ENCODE measurements at regions not wholly inside any gene's neighbourhood (a gene's known extent, or its start where the extent isn't known, plus 50 kb on each side); places are given as distances from the start of the nearest gene placed in this dataset.

- no peak for DNase-seq (ENCODE audit: low read depth)
Observed at GRCh38 chr5:167561796-167562195, 729.6 kb upstream of the WWC1 start.

DNA sequence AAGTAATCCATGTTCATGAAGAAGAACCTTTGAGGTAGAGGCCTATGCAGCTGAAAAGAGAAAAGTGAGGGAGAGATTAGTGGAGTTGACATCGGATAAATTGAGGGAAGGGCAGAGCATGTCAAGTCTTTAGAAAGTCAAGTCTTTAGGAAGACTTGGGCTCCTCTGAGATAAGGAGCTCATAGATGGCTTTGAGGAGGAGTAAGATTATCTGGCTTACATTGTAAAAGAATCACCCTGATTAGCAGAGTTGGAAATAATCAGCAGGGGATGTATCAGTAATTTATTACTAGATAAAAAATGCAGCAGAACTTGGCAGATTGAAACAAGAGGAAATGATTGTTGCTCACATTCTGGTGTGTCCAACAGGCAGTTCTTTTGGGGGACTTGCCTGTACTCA lies 727.2 kb upstream of the WWC1 start:
- no peak for DNase-seq (ENCODE audit: low read depth)

GRCh38 chr5:167565189-167565954 lies 726.1 kb upstream of the WWC1 start:
- no peak for DNase-seq (ENCODE audit: low read depth)

- no peak for DNase-seq (ENCODE audit: low read depth)
Observed at GRCh38 chr5:167570431-167570830, 721.0 kb upstream of the WWC1 start.

- no peak for DNase-seq (ENCODE audit: low read depth)
Observed at GRCh38 chr5:167571824-167572223, 719.6 kb upstream of the WWC1 start.

DNA sequence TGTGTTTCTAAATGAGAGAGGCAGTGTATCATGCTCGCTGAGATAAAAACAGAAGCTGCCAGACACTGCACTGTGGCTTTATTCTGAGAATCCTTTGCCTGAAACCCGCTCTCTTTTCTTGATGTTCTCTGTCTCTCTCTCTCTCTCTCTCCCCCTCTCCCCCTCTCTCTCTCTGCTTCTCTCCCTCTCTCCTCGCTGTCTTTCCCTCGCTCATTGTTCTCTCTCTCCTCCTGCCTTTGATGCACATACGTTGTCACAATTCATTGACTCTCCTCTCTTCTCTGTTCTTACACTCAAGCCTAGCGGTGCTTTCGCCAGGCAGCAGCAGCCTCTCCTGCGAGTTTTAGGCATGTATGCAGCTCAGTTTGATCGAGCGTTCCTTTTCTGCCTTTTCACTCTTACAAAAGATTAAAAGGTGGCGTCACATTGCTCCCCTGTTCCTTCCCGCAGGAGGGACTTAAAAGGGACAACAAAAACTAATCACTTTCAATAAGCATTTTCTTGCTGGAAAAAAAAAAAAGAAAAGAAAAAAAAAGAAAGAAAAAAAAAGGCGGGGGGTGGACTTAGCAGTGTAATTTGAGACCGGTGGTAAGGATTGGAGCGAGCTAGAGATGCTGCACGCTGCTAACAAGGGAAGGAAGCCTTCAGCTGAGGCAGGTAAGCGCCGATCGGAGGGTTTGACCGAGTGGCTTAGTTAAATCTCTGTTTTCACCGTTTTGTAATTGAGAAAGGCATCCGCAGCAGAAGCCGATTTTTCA lies 717.9 kb upstream of the WWC1 start:
- no peak for DNase-seq (ENCODE audit: low read depth)

- DNase-seq (ENCODE audit: low read depth) = no peak
Observed at GRCh38 chr5:167574464-167574863, 717.0 kb upstream of the WWC1 start.

- no peak for DNase-seq (ENCODE audit: low read depth)
Observed at GRCh38 chr5:167575330-167575729, 716.1 kb upstream of the WWC1 start.

GRCh38 chr5:167576126-167576525 lies 715.3 kb upstream of the WWC1 start:
- no peak for DNase-seq (ENCODE audit: low read depth)

GRCh38 chr5:167576897-167577296 lies 714.5 kb upstream of the WWC1 start:
- no peak for DNase-seq (ENCODE audit: low read depth)

DNA sequence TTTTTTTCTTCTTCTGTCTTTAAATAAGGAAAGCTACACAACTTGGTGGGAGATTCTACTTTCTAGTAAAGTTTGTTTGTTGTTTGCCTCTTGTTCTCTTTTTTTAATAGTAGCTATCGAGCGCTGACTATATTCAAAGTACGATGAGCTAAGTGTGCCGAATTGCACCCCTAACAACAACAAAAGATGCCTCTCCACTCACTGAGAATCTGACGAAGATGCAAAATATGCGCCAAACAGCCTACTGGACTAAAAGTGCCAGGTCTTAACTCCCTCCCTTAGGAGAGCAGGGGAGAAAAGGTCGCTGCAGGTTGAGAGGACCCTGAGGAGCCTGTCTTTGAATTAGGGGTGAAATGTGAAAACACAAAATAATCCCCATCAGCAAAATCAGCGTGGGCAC lies 713.8 kb upstream of the WWC1 start:
- DNase-seq (ENCODE audit: low read depth) = no peak

DNA sequence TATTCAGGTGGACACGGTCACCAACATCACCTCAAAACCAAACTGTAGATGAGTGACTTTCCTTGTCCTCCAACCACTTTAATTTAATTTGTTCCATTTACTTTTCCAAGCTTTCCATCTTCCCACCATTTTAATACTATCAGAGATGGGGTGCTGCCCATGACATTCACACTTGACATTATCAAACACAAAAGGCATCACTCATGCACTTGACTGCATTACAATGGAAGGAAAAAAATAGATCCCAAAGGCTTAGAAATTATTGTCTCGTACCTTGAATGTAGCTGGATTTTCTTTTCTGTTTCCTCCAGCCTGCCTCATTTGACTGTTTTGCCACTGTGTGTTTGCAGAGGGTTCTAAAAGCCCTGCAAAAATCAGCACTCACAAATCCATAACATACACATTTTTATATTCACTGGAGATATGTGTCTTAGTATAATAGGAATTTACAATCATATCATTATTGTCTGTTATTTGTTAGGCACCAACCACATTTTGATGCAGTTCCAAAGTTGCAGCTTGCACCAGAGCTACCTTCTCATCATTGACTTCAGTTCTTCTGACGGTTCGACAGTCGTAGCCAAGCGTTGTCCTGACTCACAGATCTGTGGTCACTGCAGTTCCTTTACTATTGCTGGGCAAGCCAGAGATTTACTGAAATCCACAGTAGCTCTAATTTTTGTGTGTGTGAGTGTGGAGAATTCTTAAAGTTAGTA lies 712.3 kb upstream of the WWC1 start:
- DNase-seq (ENCODE audit: low read depth) = no peak

GRCh38 chr5:167579693-167580055 lies 711.8 kb upstream of the WWC1 start:
- DNase-seq (ENCODE audit: low read depth) = no peak

DNA sequence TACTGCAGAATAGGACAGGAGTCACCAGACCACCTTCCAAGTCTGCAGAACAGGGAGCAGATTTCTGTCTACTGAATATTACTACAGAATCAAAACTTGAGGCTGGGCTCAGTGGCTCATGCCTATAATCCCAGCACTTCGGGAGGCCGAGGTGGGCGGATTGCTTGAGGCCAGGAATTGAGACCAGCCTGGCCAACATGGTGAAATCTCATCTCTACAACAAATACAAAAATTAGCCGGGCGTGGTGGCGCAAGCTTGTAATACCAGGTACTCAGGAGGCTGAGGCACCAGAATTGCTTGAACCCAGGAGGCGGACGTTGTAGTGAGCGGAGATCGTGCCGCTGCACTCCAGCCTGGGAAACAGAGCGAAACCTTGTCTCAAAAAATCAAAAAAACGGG lies 710.8 kb upstream of the WWC1 start:
- no peak for DNase-seq (ENCODE audit: low read depth)

- no peak for DNase-seq (ENCODE audit: low read depth)
Observed at GRCh38 chr5:167582283-167582682, 709.2 kb upstream of the WWC1 start.

DNA sequence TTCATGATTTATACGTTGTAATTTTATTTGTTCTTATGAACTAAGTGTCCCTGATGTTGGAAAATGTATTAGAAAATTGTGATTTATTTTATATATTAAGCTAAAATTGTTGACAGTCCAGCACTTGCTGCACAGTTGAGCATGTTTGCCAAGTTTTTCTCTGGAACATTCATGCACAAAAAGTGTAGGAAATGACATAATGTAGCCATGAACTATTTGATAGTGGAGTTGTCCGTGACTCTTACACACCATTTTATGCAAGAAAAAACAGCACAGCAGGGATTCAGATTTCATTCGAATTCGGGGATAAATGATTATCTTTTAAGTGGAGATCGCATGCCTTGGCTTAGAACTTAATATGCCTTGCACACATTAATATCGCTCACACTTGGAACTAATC lies 708.6 kb upstream of the WWC1 start:
- no peak for DNase-seq (ENCODE audit: low read depth)

DNA sequence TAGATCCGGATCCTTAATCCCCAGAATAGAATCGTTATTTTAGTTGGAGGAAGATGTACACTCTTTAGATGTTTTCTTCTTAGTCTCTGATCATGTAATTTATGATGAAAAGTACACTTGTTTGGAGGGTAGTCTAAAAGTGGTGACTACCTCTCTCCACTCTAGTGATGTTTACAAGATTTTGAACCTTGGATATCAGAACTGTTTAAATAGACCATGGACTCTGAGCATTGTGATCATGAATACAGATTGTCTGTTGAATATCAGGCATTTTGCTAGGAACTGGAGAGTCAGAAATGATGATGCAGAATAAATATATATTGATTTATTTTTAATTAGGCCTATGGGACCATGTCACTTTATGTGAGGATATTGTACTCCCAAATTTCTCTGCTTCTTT lies 706.3 kb upstream of the WWC1 start:
- DNase-seq (ENCODE audit: low read depth) = no peak

GRCh38 chr5:167587772-167588437 lies 703.5 kb upstream of the WWC1 start:
- DNase-seq (ENCODE audit: low read depth) = no peak

DNA sequence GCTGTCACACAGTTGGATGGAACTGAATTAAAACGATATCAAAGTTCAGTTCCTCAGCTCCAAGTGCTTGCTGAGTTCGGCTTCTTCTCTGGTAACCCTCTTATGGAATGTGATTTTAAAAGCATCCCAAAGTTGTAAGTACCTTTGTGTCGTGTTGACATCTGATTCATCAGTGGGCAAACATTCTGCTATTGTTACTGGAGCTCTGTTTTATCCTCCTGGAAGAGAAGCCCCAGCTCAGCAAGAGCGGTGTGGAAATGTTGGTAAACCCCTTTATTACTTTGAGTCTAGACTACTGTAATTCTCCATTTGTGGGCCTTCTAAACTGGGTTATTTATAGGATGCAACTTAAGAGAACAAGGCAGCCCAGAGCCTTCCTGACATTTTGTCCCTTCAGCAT lies 699.3 kb upstream of the WWC1 start:
- no peak for DNase-seq (ENCODE audit: low read depth)

DNA sequence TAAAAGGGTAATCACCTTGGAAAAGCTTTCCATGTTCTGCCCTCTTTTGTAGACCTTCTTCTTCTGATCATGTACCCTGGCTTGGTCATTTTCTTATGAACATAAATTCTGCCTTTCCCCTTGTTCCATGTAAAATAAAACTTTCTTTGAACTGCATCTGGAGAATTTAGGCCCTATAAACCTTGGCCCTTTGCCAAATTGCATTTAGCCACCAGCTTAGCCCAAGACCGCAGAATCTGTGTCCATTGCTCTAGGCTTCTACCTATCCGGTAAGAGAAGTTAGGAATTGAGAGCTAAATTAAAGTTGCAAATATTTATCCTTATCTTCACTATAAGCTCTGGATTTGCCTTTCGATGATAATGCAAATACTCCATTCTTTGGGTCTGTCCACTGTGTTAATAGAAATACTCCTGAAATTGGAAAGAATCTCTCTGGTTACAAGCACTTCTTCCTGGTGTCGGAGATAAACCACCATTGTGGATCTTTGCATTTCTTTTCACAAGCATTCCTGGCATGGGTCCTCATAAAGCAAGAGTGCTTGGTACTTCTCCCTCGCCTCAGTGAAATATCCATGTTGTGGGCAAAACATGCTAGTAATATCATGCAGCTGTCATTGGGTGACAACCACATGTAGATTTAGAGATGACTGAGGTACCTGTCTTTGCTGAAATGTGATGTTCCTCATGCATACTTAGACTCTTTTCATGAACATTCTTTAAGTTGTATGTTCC lies 698.0 kb upstream of the WWC1 start:
- DNase-seq (ENCODE audit: low read depth) = no peak

- DNase-seq (ENCODE audit: low read depth) = no peak
Observed at GRCh38 chr5:167594061-167594435, 697.4 kb upstream of the WWC1 start.

DNA sequence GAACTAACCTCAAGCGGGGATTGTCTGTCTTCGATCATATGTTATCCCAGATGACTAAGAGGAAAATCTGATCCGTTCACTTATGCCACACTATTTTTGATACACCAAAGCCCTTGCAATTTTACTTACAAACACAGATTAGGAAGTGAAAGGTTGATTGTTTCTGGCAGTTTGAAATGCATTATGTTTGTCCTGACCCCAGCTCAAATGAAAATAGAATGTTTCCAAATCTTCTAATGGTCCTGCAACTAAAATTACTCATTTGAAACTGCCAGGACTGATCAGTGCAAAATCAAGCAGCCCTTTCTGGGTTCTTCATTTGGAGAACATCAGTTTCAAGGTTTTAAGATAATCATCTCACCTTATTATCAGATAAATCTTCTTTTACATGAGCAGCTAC lies 696.7 kb upstream of the WWC1 start:
- DNase-seq (ENCODE audit: low read depth) = no peak

Data from stimulated activated CD8-positive, alpha-beta memory T cell treated with anti-CD3 and anti-CD28 coated beads, Interleukin-15, amount 100 ng/mL, for 1 hour (primary cell).